IMR-90 (cell line): ENCODE measurements at regions not wholly inside any gene's neighbourhood (a gene's known extent, or its start where the extent isn't known, plus 50 kb on each side); places are given as distances from the start of the nearest gene placed in this dataset.

Source experiments
- ATAC-seq: fragments of 200-7000 bp; cut with Tn5 transposase; 2 replicates; pipeline ENCODE4 v1.9.1; 2020; ENCODE audit warnings: low read depth, mild to moderate bottlenecking, moderate library complexity
- BruUV-seq: library from RNA; stranded (reverse); fragments of 400-500 nt; replicated peaks from 2 replicates; lab custom pipeline; 2021; lab: Mats Ljungman, UMichigan
- CTCF ChIA-PET: fragments of 300-600 bp; formaldehyde crosslinking; extraction: SDS; loops from one replicate; lab custom pipeline; 2021; ENCODE audit warnings: antibody characterized with exemption; lab: Yijun Ruan, JAX
- POLR2A ChIA-PET: fragments of 300-600 bp; sonication (Branson Sonifier 250); formaldehyde crosslinking; loops from one replicate; lab custom pipeline; 2022; ENCODE audit warnings: antibody characterized with exemption; ENCODE audit not compliant: unreplicated experiment; lab: Charles Lee
- DNase-seq: peaks from one replicate; pipeline ENCODE4 v3.0.0; 2013
- H2AFZ ChIP-seq: replicated peaks from 2 replicates; pipeline ENCODE3; 2013; ENCODE audit warnings: low read length, mild to moderate bottlenecking; ENCODE audit not compliant: poor library complexity
- H2AK5ac ChIP-seq: 2 replicates; pipeline ENCODE4 v1.6.1; 2013; ENCODE audit warnings: low read depth, low read length, inconsistent platforms
- H2AK9ac ChIP-seq: replicated peaks from 2 replicates; pipeline ENCODE3; 2013; ENCODE audit warnings: mild to moderate bottlenecking, low read depth, low read length, moderate library complexity; ENCODE audit not compliant: poor library complexity
- H2BK120ac ChIP-seq: 2 replicates; pipeline ENCODE4 v1.6.1; 2013; ENCODE audit warnings: low read depth, low read length, inconsistent platforms
- H2BK15ac ChIP-seq: 3 replicates; pipeline ENCODE4 v1.6.1; 2013; ENCODE audit warnings: low read depth, low read length, inconsistent platforms
- H2BK20ac ChIP-seq: 2 replicates; pipeline ENCODE4 v1.6.1; 2013; ENCODE audit warnings: low read depth, mild to moderate bottlenecking, inconsistent platforms, low read length, moderate library complexity
- H2BK5ac ChIP-seq: 2 replicates; pipeline ENCODE4 v1.6.1; 2013; ENCODE audit warnings: mild to moderate bottlenecking, low read depth, low read length, inconsistent platforms; ENCODE audit not compliant: poor library complexity, severe bottlenecking
- H3K14ac ChIP-seq: replicated peaks from 2 replicates; pipeline ENCODE4 v1.6.1; 2013; ENCODE audit warnings: low read depth, low read length, inconsistent platforms
- H3K18ac ChIP-seq: 2 replicates; pipeline ENCODE4 v1.6.1; 2013; ENCODE audit warnings: low read depth, low read length, control low read depth
- H3K23ac ChIP-seq: 2 replicates; pipeline ENCODE4 v1.6.1; 2013; ENCODE audit warnings: low read depth, low read length, inconsistent platforms
- H3K27ac ChIP-seq: 2 replicates; pipeline ENCODE4 v1.5.1; 2013; ENCODE audit warnings: mild to moderate bottlenecking, control low read depth, low read length; ENCODE audit not compliant: insufficient read depth
- H3K27me3 ChIP-seq: 2 replicates; pipeline ENCODE4 v1.6.1; 2013; ENCODE audit warnings: low read length; ENCODE audit not compliant: control insufficient read depth, insufficient read depth
- H3K36me3 ChIP-seq: 2 replicates; pipeline ENCODE4 v1.6.1; 2013; ENCODE audit warnings: low read length, mixed read lengths; ENCODE audit not compliant: control insufficient read depth, insufficient read depth
- H3K4ac ChIP-seq: 2 replicates; pipeline ENCODE4 v1.6.1; 2013; ENCODE audit warnings: low read depth, low read length, inconsistent platforms
- H3K4me1 ChIP-seq: 2 replicates; pipeline ENCODE4 v1.6.1; 2013; ENCODE audit warnings: low read length, mixed read lengths; ENCODE audit not compliant: control insufficient read depth, insufficient read depth
- H3K4me2 ChIP-seq: 2 replicates; pipeline ENCODE4 v1.6.1; 2013; ENCODE audit warnings: low read depth, mild to moderate bottlenecking, control low read depth, low read length, moderate library complexity
- H3K4me3 ChIP-seq: 2 replicates; pipeline ENCODE4 v1.5.1; 2013; ENCODE audit warnings: low read depth, mild to moderate bottlenecking, control low read depth, low read length, moderate library complexity; ENCODE audit not compliant: insufficient read depth
- H3K56ac ChIP-seq: 2 replicates; pipeline ENCODE4 v1.6.1; 2013; ENCODE audit warnings: low read length, inconsistent platforms; ENCODE audit not compliant: insufficient read depth; ENCODE audit errors: extremely low read depth
- H3K79me1 ChIP-seq, 2 experiments: 2 replicates each; pipeline ENCODE4 v1.6.1; 2013; ENCODE audit warnings: low read length in 2 of 2, inconsistent platforms in 1 of 2, low read depth in 1 of 2
- H3K9ac ChIP-seq: 2 replicates; pipeline ENCODE4 v1.6.1; 2013; ENCODE audit warnings: low read depth, low read length, control low read depth
- H3K9me1 ChIP-seq: 2 replicates; pipeline ENCODE4 v1.6.1; 2013; ENCODE audit warnings: low read length, inconsistent platforms; ENCODE audit not compliant: insufficient read depth
- H3K9me3 ChIP-seq: 2 replicates; pipeline ENCODE4 v1.6.1; 2013; ENCODE audit warnings: low read length; ENCODE audit not compliant: control insufficient read depth, insufficient read depth
- H4K20me1 ChIP-seq: 2 replicates; pipeline ENCODE4 v1.6.1; 2013; ENCODE audit warnings: low read length, inconsistent platforms; ENCODE audit not compliant: insufficient read depth
- H4K5ac ChIP-seq: 2 replicates; pipeline ENCODE4 v1.6.1; 2013; ENCODE audit warnings: mild to moderate bottlenecking, low read depth, low read length, control low read depth
- H4K8ac ChIP-seq, 2 experiments: 2 replicates each; pipeline ENCODE4 v1.6.1; 2013; ENCODE audit warnings: low read depth in 2 of 2, low read length in 2 of 2, control low read depth in 1 of 2, inconsistent platforms in 1 of 2
- H4K91ac ChIP-seq: 2 replicates; pipeline ENCODE4 v1.6.1; 2013; ENCODE audit warnings: low read depth, low read length, inconsistent platforms; ENCODE audit not compliant: insufficient read depth
- CEBPB ChIP-seq: IDR thresholded peaks from 2 replicates; pipeline ENCODE4 v1.6.1; 2012; ENCODE audit warnings: low read depth, low read length, improper control_type of control experiment
- NFE2L2 ChIP-seq: fragments of 150-350 bp; IDR thresholded peaks from 2 replicates; pipeline ENCODE4 v1.6.1; 2016; ENCODE audit warnings: low read depth, mild to moderate bottlenecking, low read length
- WGBS, 2 experiments: methylation state at CpG; one replicate each; pipeline versions ENCODE4 v1.1.5 to v1.1.7; 2013; ENCODE audit warnings: missing lambda C conversion rate in 2 of 2; ENCODE audit not compliant: insufficient read length in 1 of 2; ENCODE audit errors: extremely low coverage in 2 of 2; 5-methylcytosine and 5-hydroxymethylcytosine counted together
- dilution Hi-C: fragments of 300-500 bp; cut with HindIII; formaldehyde crosslinking; loops from one replicate; pipeline ENCODE4 v1.14.3; 2018; ENCODE audit warnings: low sequenced_read_pairs; ENCODE audit not compliant: unreplicated experiment
- in situ Hi-C: fragments of 300-500 bp; cut with MboI; formaldehyde crosslinking; loops from 3 replicates; pipeline ENCODE4 v1.14.3; 2019; ENCODE audit warnings: low sequenced_read_pairs, inconsistent platforms, mixed read lengths
- intact Hi-C: fragments of 100-400 bp; cut with micrococcal nuclease; formaldehyde crosslinking; loops from 2 replicates; pipeline ENCODE4 v1.10.0; 2022

DNA sequence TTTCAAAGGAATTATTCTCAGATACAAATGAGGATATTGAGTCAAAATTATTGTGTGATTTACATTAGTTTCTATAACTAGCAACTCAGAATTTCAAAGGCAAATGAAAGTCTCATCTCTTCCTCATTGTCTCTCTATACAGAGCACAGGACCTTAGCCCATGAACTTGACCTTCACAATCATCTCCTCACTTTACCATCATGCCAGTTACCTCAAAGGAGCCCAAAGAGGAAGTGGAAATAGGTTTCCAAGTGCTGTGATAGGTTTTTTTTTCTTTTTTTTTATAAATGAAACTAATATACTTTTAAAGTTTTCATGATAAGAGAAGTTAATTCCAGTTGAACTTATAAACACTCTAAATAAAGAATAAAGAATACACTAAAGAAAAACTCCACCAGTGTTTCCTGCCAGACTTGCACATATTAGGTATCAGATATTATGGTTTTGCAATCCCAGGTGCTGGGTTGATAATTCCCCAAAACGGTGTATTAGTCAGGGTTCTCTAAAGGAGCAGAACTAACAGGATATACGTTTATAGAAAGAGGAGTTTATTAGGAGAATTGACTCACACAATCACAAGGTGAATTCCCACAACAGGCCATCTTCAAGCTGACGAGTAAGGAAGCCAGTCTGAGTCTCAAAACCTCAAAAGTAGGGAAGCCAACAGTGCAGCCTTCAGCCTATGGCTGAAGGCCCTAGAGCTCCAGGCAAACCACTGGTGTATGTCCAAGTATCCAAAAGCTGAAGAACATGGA, 50.1 kb upstream of the ADAMTS16 start:
- no peaks in the 10 kb centered on the region for H3K9me1 ChIP-seq

More for the DNA sequence above, 50.1 kb upstream of the ADAMTS16 start:
- no peak overlapping the region for H2BK15ac ChIP-seq
- no peak overlapping the region for H3K4me3 ChIP-seq
- H4K20me1 ChIP-seq: no peaks in the 10 kb centered on the region
- no peak overlapping the region for H3K18ac ChIP-seq
- no peak overlapping the region for H3K4me2 ChIP-seq
- no peak overlapping the region for H4K8ac ChIP-seq
- H3K27ac ChIP-seq: no peak overlapping the region
- intact Hi-C loops (no loop called here), in situ Hi-C loops (no loop called here), dilution Hi-C loops (no loop called here)
- H3K4ac ChIP-seq: no peak overlapping the region
- no peak overlapping the region for H2AK9ac ChIP-seq
- WGBS, 2 experiments: no CpG with 5 or more reads among the region's 3 CpGs
- CTCF ChIA-PET: no interaction called here
- TF ChIP-seq NFE2L2 (no peak), CEBPB (no peak)
- H3K79me1 ChIP-seq: no peaks in the 10 kb centered on the region
- no peak overlapping the region for H2AFZ ChIP-seq
- no peaks in the 10 kb centered on the region for H3K27me3 ChIP-seq
- ATAC-seq (no peak), DNase-seq (no peak)
- H3K56ac ChIP-seq: no peak overlapping the region
- no peak overlapping the region for H2BK120ac ChIP-seq
- H4K91ac ChIP-seq: no peak overlapping the region
- H2BK5ac ChIP-seq: no peak overlapping the region
- no peak overlapping the region for H3K14ac ChIP-seq
- H3K36me3 ChIP-seq: no peaks in the 10 kb centered on the region
- H4K5ac ChIP-seq: no peak overlapping the region
- no peak overlapping the region for H3K23ac ChIP-seq
- no peak overlapping the region for H2AK5ac ChIP-seq
- H3K9ac ChIP-seq: no peak overlapping the region
- no peak overlapping the region for H2BK20ac ChIP-seq
- no peaks in the 10 kb centered on the region for H3K4me1 ChIP-seq
- H3K9me3 ChIP-seq: peaks cover 3% of the 10 kb centered on the region
- POLR2A ChIA-PET: no interaction called here
- BruUV-seq: no TSS peak
